ENCODE measurements at regions not wholly inside any gene's neighbourhood (a gene's known extent, or its start where the extent isn't known, plus 50 kb on each side); places are given as distances from the start of the nearest gene placed in this dataset.

GRCh38 chr4:128521648-128522111 lies 234.1 kb upstream of the PGRMC2 start:
- DNase-seq (ENCODE audit: low read depth): peak; percentile 34
- Histone ChIP-seq H3K36me3 (ENCODE audit: control insufficient read depth, insufficient read depth, low read length) (no peaks in the 10 kb centered on the region), H3K4me3 (ENCODE audit: low read depth, low read length) (no peak overlapping the region), H3K27me3 (ENCODE audit: control insufficient read depth, insufficient read depth, low read length) (no peaks in the 10 kb centered on the region)
- FAIRE-seq: no peak
- TF ChIP-seq, protein P1, sequence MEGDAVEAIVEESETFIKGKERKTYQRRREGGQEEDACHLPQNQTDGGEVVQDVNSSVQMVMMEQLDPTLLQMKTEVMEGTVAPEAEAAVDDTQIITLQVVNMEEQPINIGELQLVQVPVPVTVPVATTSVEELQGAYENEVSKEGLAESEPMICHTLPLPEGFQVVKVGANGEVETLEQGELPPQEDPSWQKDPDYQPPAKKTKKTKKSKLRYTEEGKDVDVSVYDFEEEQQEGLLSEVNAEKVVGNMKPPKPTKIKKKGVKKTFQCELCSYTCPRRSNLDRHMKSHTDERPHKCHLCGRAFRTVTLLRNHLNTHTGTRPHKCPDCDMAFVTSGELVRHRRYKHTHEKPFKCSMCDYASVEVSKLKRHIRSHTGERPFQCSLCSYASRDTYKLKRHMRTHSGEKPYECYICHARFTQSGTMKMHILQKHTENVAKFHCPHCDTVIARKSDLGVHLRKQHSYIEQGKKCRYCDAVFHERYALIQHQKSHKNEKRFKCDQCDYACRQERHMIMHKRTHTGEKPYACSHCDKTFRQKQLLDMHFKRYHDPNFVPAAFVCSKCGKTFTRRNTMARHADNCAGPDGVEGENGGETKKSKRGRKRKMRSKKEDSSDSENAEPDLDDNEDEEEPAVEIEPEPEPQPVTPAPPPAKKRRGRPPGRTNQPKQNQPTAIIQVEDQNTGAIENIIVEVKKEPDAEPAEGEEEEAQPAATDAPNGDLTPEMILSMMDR (IDR thresholded peaks at IDR 0.05; ENCODE audit: insufficient read depth, low read length, severe bottlenecking): no peak

- no peak for FAIRE-seq
- TF ChIP-seq, protein P1 (IDR thresholded peaks at IDR 0.05; ENCODE audit: insufficient read depth, low read length, severe bottlenecking): no peak
Measured at GRCh38 chr4:128521156-128521555, 233.5 kb upstream of the PGRMC2 start.

DNA sequence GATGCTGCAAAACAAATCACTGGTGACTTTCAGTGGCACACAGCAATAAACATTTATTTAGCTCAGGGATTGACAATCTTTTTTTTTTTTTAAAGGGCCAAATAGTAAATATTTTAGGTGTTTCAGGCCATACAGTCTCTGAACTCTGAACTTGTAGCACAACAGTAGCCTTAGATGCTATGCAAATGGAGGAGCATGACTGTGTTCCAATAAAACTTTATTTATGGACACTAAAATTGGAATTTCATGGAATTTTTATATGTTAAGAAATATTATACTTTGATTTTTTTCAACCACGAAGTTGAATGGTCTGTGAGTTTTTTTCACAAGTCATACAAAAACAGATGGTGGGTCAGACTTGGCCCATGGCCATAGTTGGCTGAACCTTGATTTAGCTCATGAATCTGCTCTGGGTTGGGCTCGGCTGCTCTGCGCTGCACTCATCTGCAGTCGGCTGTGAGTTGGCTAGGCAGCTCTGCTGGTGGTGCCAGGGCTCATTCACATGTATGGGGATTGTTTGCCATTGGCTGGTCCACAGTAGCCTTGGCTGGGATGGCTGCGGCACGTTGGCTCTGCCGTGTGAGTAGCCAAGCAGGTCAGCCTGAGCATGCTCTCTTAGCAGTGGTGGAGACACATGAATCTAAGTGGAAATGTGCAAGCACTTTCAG lies 231.7 kb upstream of the PGRMC2 start:
- no peaks in the 10 kb centered on the region for H3K27me3 ChIP-seq (ENCODE audit: control insufficient read depth, insufficient read depth, low read length)
- FAIRE-seq (no peak), DNase-seq (ENCODE audit: low read depth) (no peak)
- H3K36me3 ChIP-seq (ENCODE audit: control insufficient read depth, insufficient read depth, low read length): no peaks in the 10 kb centered on the region
- H3K4me3 ChIP-seq (ENCODE audit: low read depth, low read length): no peak overlapping the region
- TF ChIP-seq, protein P1 (IDR thresholded peaks at IDR 0.05; ENCODE audit: insufficient read depth, low read length, severe bottlenecking): no peak

More at GRCh38 chr4:128521156-128521555, 233.5 kb upstream of the PGRMC2 start:
- Histone ChIP-seq H3K27me3 (ENCODE audit: control insufficient read depth, insufficient read depth, low read length) (no peaks in the 10 kb centered on the region), H3K4me3 (ENCODE audit: low read depth, low read length) (no peak overlapping the region), H3K36me3 (ENCODE audit: control insufficient read depth, insufficient read depth, low read length) (no peaks in the 10 kb centered on the region)
- no peak for DNase-seq (ENCODE audit: low read depth)

GRCh38 chr4:128517739-128518510 lies 230.3 kb upstream of the PGRMC2 start:
- H3K36me3 ChIP-seq (ENCODE audit: control insufficient read depth, insufficient read depth, low read length): no peaks in the 10 kb centered on the region
- H3K4me3 ChIP-seq (ENCODE audit: low read depth, low read length): no peak overlapping the region
- no peaks in the 10 kb centered on the region for H3K27me3 ChIP-seq (ENCODE audit: control insufficient read depth, insufficient read depth, low read length)
- FAIRE-seq: no peak
- TF ChIP-seq, protein P1 (IDR thresholded peaks at IDR 0.05; ENCODE audit: insufficient read depth, low read length, severe bottlenecking): no peak
- DNase-seq (ENCODE audit: low read depth): peak; percentile 91

DNA sequence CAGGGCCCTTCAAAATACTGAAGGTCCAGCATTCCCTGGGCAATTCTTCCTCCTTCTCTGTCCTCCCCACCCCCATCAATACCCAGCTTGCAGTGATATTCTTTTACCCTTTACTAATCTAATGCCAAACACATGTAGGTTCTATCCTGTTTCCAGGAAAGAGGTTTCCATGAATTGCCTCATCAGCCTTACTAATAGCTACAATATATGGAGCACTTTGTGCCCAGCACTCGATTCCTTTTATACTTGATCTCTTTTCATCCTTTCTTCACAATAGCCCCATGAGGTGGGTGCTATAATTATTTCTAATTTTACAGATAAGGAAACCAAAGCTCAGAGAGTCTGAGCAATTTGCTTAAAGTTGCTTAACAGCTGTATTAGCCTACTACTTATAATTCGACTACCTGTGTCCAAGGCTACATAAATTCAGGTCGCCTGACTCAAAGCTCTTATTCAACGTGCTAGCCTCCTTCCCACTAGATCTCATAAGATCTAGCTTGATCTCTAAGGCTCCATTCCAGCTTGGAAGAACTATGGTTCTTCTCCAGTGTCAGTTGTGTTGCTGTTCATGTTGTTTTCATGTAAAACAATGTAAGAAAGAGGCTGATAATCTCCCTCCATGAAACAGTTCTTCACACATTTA lies 229.6 kb upstream of the PGRMC2 start:
- TF ChIP-seq, protein P1 (IDR thresholded peaks at IDR 0.05; ENCODE audit: insufficient read depth, low read length, severe bottlenecking): no peak
- Histone ChIP-seq H3K36me3 (ENCODE audit: control insufficient read depth, insufficient read depth, low read length) (no peaks in the 10 kb centered on the region), H3K4me3 (ENCODE audit: low read depth, low read length) (no peak overlapping the region), H3K27me3 (ENCODE audit: control insufficient read depth, insufficient read depth, low read length) (no peaks in the 10 kb centered on the region)
- FAIRE-seq (no peak), DNase-seq (ENCODE audit: low read depth) (peak; percentile 51)

All from bronchial epithelial cell (primary cell).